ENCODE measurements at regions not wholly inside any gene's neighbourhood (a gene's known extent, or its start where the extent isn't known, plus 50 kb on each side); places are given as distances from the start of the nearest gene placed in this dataset.

GRCh38 chr19:32176591-32176990, 168.8 kb upstream of the ZNF507 start:
- DNase-seq (ENCODE audit: low spot score): peak; percentile 0

- peak; percentile 1 for DNase-seq (ENCODE audit: low spot score)
These were observed 167.7 kb upstream of the ZNF507 start for GRCh38 chr19:32177686-32178085.

GRCh38 chr19:32178401-32178800, 167.0 kb upstream of the ZNF507 start:
- peak; percentile 2 for DNase-seq (ENCODE audit: low spot score)

- no peak for DNase-seq (ENCODE audit: low spot score)
These were observed 166.5 kb upstream of the ZNF507 start for GRCh38 chr19:32178956-32179355.

GRCh38 chr19:32181216-32181920, 164.0 kb upstream of the ZNF507 start:
- no peak for DNase-seq (ENCODE audit: low spot score)

- no peak for DNase-seq (ENCODE audit: low spot score)
These were observed 158.7 kb upstream of the ZNF507 start for GRCh38 chr19:32186542-32187330.

- DNase-seq (ENCODE audit: low spot score): no peak
These were observed 156.5 kb upstream of the ZNF507 start for GRCh38 chr19:32188921-32189320.

- DNase-seq (ENCODE audit: low spot score): no peak
These were observed 155.3 kb upstream of the ZNF507 start for GRCh38 chr19:32189956-32190706.

GRCh38 chr19:32191921-32192320, 153.5 kb upstream of the ZNF507 start:
- DNase-seq (ENCODE audit: low spot score): no peak

GRCh38 chr19:32195706-32196610, 149.5 kb upstream of the ZNF507 start:
- DNase-seq (ENCODE audit: low spot score): no peak

GRCh38 chr19:32196690-32197420, 148.6 kb upstream of the ZNF507 start:
- no peak for DNase-seq (ENCODE audit: low spot score)

GRCh38 chr19:32197896-32198882, 147.2 kb upstream of the ZNF507 start:
- no peak for DNase-seq (ENCODE audit: low spot score)

GRCh38 chr19:32199501-32200040, 145.8 kb upstream of the ZNF507 start:
- DNase-seq (ENCODE audit: low spot score): no peak

- DNase-seq (ENCODE audit: low spot score): no peak
These were observed 144.9 kb upstream of the ZNF507 start for GRCh38 chr19:32200312-32201038.

- no peak for DNase-seq (ENCODE audit: low spot score)
These were observed 144.2 kb upstream of the ZNF507 start for GRCh38 chr19:32201211-32201610.

- DNase-seq (ENCODE audit: low spot score): no peak
These were observed 143.8 kb upstream of the ZNF507 start for GRCh38 chr19:32201636-32202051.

- no peak for DNase-seq (ENCODE audit: low spot score)
These were observed 143.2 kb upstream of the ZNF507 start for GRCh38 chr19:32202244-32202643.

- DNase-seq (ENCODE audit: low spot score): no peak
These were observed 142.2 kb upstream of the ZNF507 start for GRCh38 chr19:32203161-32203560.

- no peak for DNase-seq (ENCODE audit: low spot score)
These were observed 139.3 kb upstream of the ZNF507 start for GRCh38 chr19:32206065-32206464.

All from GM03348 (cell line).